ENCODE measurements at regions not wholly inside any gene's neighbourhood (a gene's known extent, or its start where the extent isn't known, plus 50 kb on each side); places are given as distances from the start of the nearest gene placed in this dataset.
"Not testable (repeated sequence)": the region's sequence is repeated elsewhere in the genome, so short reads cannot be mapped to it uniquely, and the experiment has no call there.

DNA sequence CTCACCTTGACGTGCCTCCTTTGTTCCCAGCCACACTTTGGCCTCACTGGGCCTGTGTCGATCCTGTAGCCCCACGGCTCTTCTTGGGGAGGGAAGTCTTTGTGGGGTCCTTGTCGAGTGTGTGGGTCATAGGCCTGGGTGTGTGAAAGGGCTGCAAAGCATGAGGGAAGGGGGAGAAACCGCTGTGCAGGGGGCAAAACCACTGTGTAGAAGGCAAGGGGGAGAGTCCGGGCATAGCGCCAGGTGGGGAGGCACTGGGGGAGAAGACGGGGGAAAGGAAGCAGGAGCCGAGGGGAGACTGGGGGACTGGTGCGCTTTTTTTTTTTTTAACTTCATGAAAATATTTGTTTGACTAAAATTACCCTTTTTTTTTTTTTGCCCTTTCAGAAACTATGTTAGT is 65.1 kb upstream of the RASD2 start:
- no peak overlapping the region for H3K27ac ChIP-seq
- no peak for DNase-seq (ENCODE audit: low read depth, low spot score)

DNA sequence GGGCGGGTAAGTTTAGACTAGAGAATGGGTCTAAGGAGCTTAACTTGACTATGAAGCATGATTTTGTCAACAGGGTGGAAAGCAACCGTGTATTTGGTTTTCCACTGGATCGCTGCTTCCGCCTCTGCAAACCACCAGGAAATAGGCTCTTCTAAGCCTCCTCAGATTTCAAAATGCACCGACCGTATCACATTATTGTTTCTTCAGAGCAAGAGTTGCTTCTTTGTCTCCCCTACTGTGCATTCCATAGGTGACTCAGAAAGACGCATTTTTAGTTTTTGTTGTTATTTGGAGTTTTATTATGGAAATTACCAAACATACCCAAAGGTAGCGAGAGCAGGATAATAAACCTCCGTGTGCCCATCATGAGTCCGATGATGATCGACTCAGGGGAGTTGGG is 64.3 kb upstream of the RASD2 start:
- DNase-seq (ENCODE audit: low read depth, low spot score): no peak
- no peak overlapping the region for H3K27ac ChIP-seq

GRCh38 chr22:35477911-35478582 is 62.6 kb upstream of the RASD2 start:
- peak; percentile 59 for DNase-seq (ENCODE audit: low read depth, low spot score)
- no peak overlapping the region for H3K27ac ChIP-seq

GRCh38 chr22:35478633-35479107 is 62.0 kb upstream of the RASD2 start:
- no peak for DNase-seq (ENCODE audit: low read depth, low spot score)
- H3K27ac ChIP-seq: no peak overlapping the region

GRCh38 chr22:35479359-35479758 is 61.3 kb upstream of the RASD2 start:
- DNase-seq (ENCODE audit: low read depth, low spot score): no peak
- H3K27ac ChIP-seq: no peak overlapping the region

GRCh38 chr22:35479985-35480550 is 60.6 kb upstream of the RASD2 start:
- DNase-seq (ENCODE audit: low read depth, low spot score): no peak
- H3K27ac ChIP-seq: no peak overlapping the region

GRCh38 chr22:35480627-35481550 is 59.7 kb upstream of the RASD2 start:
- DNase-seq (ENCODE audit: low read depth, low spot score): no peak
- H3K27ac ChIP-seq: no peak overlapping the region

- no peak for DNase-seq (ENCODE audit: low read depth, low spot score)
- no peak overlapping the region for H3K27ac ChIP-seq
These were observed 58.3 kb upstream of the RASD2 start for GRCh38 chr22:35482311-35482710.

- no peak for DNase-seq (ENCODE audit: low read depth, low spot score)
- no peak overlapping the region for H3K27ac ChIP-seq
These were observed 57.7 kb upstream of the RASD2 start for GRCh38 chr22:35482974-35483373.

- no peak for DNase-seq (ENCODE audit: low read depth, low spot score)
- no peak overlapping the region for H3K27ac ChIP-seq
These were observed 56.9 kb upstream of the RASD2 start for GRCh38 chr22:35483730-35484129.

GRCh38 chr22:35484651-35485556 is 55.7 kb upstream of the RASD2 start:
- DNase-seq (ENCODE audit: low read depth, low spot score): no peak
- H3K27ac ChIP-seq: no peak overlapping the region

DNA sequence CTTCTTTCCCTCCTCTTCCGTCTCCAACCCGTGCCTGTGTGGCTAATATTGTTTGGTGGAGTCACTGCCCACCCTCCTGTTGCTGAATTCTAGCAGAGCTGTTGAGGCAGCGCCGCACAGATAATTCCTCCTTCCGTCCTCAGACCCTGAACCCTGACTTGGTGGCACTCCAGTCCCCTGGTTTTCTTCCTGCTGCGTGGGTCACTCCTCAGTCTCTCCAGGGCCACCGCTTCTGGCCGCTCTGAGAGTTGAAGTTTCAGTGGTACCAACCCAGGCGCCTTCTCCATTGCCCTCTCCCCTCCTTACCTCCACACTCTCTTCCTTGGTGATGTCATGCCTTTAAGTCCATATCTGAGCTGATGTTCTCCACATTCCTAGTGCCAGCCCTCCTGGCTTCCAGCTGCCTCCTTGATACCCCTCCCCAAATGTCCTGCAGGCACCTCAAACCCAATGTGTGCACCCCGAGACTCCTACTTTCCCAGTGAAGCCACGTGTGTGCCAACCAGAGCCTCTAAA is 54.5 kb upstream of the RASD2 start:
- H3K27ac ChIP-seq: no peak overlapping the region
- no peak for DNase-seq (ENCODE audit: low read depth, low spot score)

DNA sequence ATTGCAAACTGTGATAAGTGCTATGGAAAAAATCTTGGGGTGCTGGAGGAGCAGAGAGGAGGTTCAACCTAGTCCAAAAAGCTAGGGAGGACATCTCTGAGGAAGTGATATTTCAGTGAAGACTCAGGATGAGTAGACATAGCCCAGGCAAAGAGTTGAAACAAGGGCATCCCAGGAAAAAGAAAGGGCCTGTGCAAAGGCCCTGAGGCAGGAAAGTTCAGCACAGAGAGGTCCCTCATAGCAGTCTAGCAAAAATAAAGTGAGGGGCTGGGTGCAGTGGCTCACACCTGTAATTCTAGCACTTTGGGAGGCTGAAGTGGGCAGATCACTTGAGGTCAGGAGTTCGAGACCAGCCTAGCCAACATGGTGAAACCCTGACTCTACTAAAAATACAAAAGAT is 53.0 kb upstream of the RASD2 start:
- not testable (repeated sequence) for H3K27ac ChIP-seq; DNase-seq (ENCODE audit: low read depth, low spot score)

DNA sequence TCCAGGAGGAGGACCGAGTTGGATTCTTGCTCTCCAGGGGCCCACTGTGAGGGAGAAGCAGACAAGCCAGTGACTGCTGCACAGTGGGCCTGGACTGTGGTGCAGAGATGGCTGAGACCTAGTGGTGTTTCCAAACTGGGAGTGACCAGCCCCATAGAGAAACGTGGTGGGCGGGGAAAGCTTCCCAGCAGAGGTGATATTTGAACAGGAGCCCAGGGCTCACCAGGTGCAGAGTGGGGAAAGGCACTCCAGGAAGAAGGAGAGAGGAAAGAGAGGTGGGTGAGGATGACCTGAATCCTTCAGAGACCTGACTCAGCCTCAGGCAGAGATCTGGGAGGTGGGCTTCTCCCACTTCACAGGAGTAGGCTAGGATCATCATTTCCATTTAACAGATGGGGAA is 52.1 kb upstream of the RASD2 start:
- no peak for DNase-seq (ENCODE audit: low read depth, low spot score)
- no peak overlapping the region for H3K27ac ChIP-seq

GRCh38 chr22:35489239-35489638 is 51.4 kb upstream of the RASD2 start:
- peak; percentile 37 for DNase-seq (ENCODE audit: low read depth, low spot score)
- H3K27ac ChIP-seq: no peak overlapping the region

All from epithelial cell of prostate (primary cell).